Small intestine (tissue), 7 donors: ENCODE measurements at regions not wholly inside any gene's neighbourhood (a gene's known extent, or its start where the extent isn't known, plus 50 kb on each side); places are given as distances from the start of the nearest gene placed in this dataset.

Experiments used
- DNase-seq, 2 donors: peaks; one replicate each; pipeline versions ENCODE4 v3.0.0 to v3.0.0-alpha.2; 2013
- FAIRE-seq: peaks from 2 replicates; lab custom pipeline; 2012; peaks lifted over from hg19 to GRCh38; lab: Jason Lieb, UNC
- H3K27ac ChIP-seq, 3 donors: one replicate each; pipeline ENCODE4 v1.5.1; 2013; ENCODE audit warnings: low read length in 2 of 3, mild to moderate bottlenecking in 2 of 3, control low read depth in 1 of 3, inconsistent platforms in 1 of 3, low read depth in 1 of 3, moderate library complexity in 1 of 3
- H3K27me3 ChIP-seq, 3 donors: one replicate each; pipeline ENCODE4 v1.6.1; 2013; ENCODE audit warnings: low read length in 3 of 3, inconsistent platforms in 1 of 3; ENCODE audit not compliant: control insufficient read depth in 3 of 3, insufficient read depth in 3 of 3
- H3K36me3 ChIP-seq, 3 donors: one replicate each; pipeline ENCODE4 v1.6.1; 2013; ENCODE audit warnings: low read length in 3 of 3, inconsistent platforms in 1 of 3, low read depth in 1 of 3, mild to moderate bottlenecking in 1 of 3, moderate library complexity in 1 of 3; ENCODE audit not compliant: control insufficient read depth in 3 of 3, insufficient read depth in 2 of 3
- H3K4me1 ChIP-seq, 3 donors: one replicate each; pipeline ENCODE4 v1.6.1; 2013; ENCODE audit warnings: low read length in 2 of 3, inconsistent platforms in 1 of 3, low read depth in 1 of 3, mild to moderate bottlenecking in 1 of 3, moderate library complexity in 1 of 3; ENCODE audit not compliant: control insufficient read depth in 3 of 3, insufficient read depth in 2 of 3
- H3K4me3 ChIP-seq, 3 donors: one replicate each; pipeline ENCODE4 v1.5.1; 2013; ENCODE audit warnings: low read length in 3 of 3, control low read depth in 1 of 3, inconsistent platforms in 1 of 3, low read depth in 1 of 3, mild to moderate bottlenecking in 1 of 3, moderate library complexity in 1 of 3
- H3K9me3 ChIP-seq, 2 donors: one replicate each; pipeline ENCODE4 v1.6.1; 2013; ENCODE audit warnings: low read depth in 1 of 2, low read length in 1 of 2; ENCODE audit not compliant: control insufficient read depth in 2 of 2, insufficient read depth in 1 of 2
- WGBS, 3 donors: extraction: QIAGEN DNeasy Blood & Tissue Kit; methylation state at CpG; one replicate each; pipeline ENCODE4 v1.1.7; 2013; 5-methylcytosine and 5-hydroxymethylcytosine counted together
- donor health status: healthy with polysubstance abuse.
- donor health status: control.
- donor health status: control.
- donor health status: Bipolar disorder and iron deficiency.
- donor health status: healthy.

- Histone ChIP-seq H3K27ac (no peak overlapping the region), H3K27me3 (peaks cover 10 to 66% (median 41%) of the 10 kb centered on the region in 3 donors), H3K36me3 (no peaks in the 10 kb centered on the region), H3K4me3 (no peak overlapping the region), H3K9me3 (no peaks in the 10 kb centered on the region), H3K4me1 (peaks cover 0 to 3% (median 2%) of the 10 kb centered on the region in 3 donors)
- DNase-seq = no peak
- FAIRE-seq = no peak
- WGBS, 3 donors = 5 to 9% (median 5%) methylated on average over 15 of the region's 15 CpGs
These were observed 61.2 kb downstream of the TMEM174 start for GRCh38 chr5:73234204-73234555.

GRCh38 chr5:73233461-73234203, 60.6 kb downstream of the TMEM174 start:
- no peak for FAIRE-seq
- H3K27ac ChIP-seq = no peak overlapping the region
- no peaks in the 10 kb centered on the region for H3K36me3 ChIP-seq
- WGBS, 3 donors = 2 to 3% (median 2%) methylated on average over 58 to 64 of the region's 64 CpGs
- H3K4me1 ChIP-seq = peaks cover 0 to 3% (median 2%) of the 10 kb centered on the region in 3 donors
- peaks cover 10 to 68% (median 41%) of the 10 kb centered on the region in 3 donors for H3K27me3 ChIP-seq
- H3K4me3 ChIP-seq = peak overlapping the region in 1 of 3 donors; percentile 37
- no peaks in the 10 kb centered on the region for H3K9me3 ChIP-seq
- DNase-seq = peak in 1 of 2 donors; percentile 46

- FAIRE-seq (no peak), DNase-seq (no peak)
- Histone ChIP-seq H3K4me3 (peak overlapping the region in 1 of 3 donors; percentile 37), H3K9me3 (no peaks in the 10 kb centered on the region), H3K27me3 (peaks cover 10 to 74% (median 44%) of the 10 kb centered on the region in 3 donors), H3K27ac (no peak overlapping the region), H3K36me3 (no peaks in the 10 kb centered on the region), H3K4me1 (peaks cover 0 to 3% (median 2%) of the 10 kb centered on the region in 3 donors)
- WGBS, 3 donors = 3 to 5% (median 4%) methylated on average over 16 to 17 of the region's 17 CpGs
These were observed 60.1 kb downstream of the TMEM174 start for GRCh38 chr5:73233053-73233460.

- 6 to 12% (median 7%) methylated on average over 39 of the region's 39 CpGs for WGBS, 3 donors
- DNase-seq = no peak
- Histone ChIP-seq H3K4me3 (no peak overlapping the region), H3K36me3 (no peaks in the 10 kb centered on the region), H3K4me1 (peaks cover 0 to 3% (median 2%) of the 10 kb centered on the region in 3 donors), H3K27ac (no peak overlapping the region), H3K9me3 (no peaks in the 10 kb centered on the region), H3K27me3 (peaks cover 10 to 80% (median 46%) of the 10 kb centered on the region in 3 donors)
- FAIRE-seq = no peak
These were observed 59.5 kb downstream of the TMEM174 start for GRCh38 chr5:73232266-73233041.

- no peaks in the 10 kb centered on the region for H3K36me3 ChIP-seq
- FAIRE-seq (no peak), DNase-seq (no peak)
- WGBS, 3 donors = 23 to 39% (median 30%) methylated on average over 4 of the region's 4 CpGs
- H3K4me1 ChIP-seq = peaks cover 0 to 3% (median 2%) of the 10 kb centered on the region in 3 donors
- no peaks in the 10 kb centered on the region for H3K9me3 ChIP-seq
- H3K27ac ChIP-seq = no peak overlapping the region
- peaks cover 10 to 81% (median 43%) of the 10 kb centered on the region in 3 donors for H3K27me3 ChIP-seq
- H3K4me3 ChIP-seq = no peak overlapping the region
These were observed 58.3 kb downstream of the TMEM174 start for GRCh38 chr5:73231246-73231778.

- WGBS, 3 donors = 14 to 30% (median 21%) methylated on average over 53 to 58 of the region's 58 CpGs
- Histone ChIP-seq H3K36me3 (no peaks in the 10 kb centered on the region), H3K27ac (no peak overlapping the region), H3K4me3 (no peak overlapping the region), H3K4me1 (peaks cover 0 to 3% (median 2%) of the 10 kb centered on the region in 3 donors), H3K9me3 (no peaks in the 10 kb centered on the region), H3K27me3 (peaks cover 10 to 85% (median 44%) of the 10 kb centered on the region in 3 donors)
- FAIRE-seq (no peak), DNase-seq (peak in 1 of 2 donors; percentile 24)
These were observed 57.6 kb downstream of the TMEM174 start for GRCh38 chr5:73230264-73231245.

- DNase-seq (no peak), FAIRE-seq (no peak)
- 90 to 97% (median 93%) methylated on average over 1 of the region's 1 CpG for whole genome bisulfite sequencing, 3 donors
- Histone ChIP-seq H3K4me3 (no peak overlapping the region), H3K27ac (no peak overlapping the region), H3K4me1 (peaks cover 0 to 3% (median 2%) of the 10 kb centered on the region in 3 donors), H3K36me3 (no peaks in the 10 kb centered on the region), H3K27me3 (peaks cover 10 to 80% (median 39%) of the 10 kb centered on the region in 3 donors), H3K9me3 (no peaks in the 10 kb centered on the region)
These were observed 56.3 kb downstream of the TMEM174 start for GRCh38 chr5:73229271-73229670.
